ENCODE measurements at regions not wholly inside any gene's neighbourhood (a gene's known extent, or its start where the extent isn't known, plus 50 kb on each side); places are given as distances from the start of the nearest gene placed in this dataset.
"Not testable (repeated sequence)": the region's sequence is repeated elsewhere in the genome, so short reads cannot be mapped to it uniquely, and the experiment has no call there.

DNA sequence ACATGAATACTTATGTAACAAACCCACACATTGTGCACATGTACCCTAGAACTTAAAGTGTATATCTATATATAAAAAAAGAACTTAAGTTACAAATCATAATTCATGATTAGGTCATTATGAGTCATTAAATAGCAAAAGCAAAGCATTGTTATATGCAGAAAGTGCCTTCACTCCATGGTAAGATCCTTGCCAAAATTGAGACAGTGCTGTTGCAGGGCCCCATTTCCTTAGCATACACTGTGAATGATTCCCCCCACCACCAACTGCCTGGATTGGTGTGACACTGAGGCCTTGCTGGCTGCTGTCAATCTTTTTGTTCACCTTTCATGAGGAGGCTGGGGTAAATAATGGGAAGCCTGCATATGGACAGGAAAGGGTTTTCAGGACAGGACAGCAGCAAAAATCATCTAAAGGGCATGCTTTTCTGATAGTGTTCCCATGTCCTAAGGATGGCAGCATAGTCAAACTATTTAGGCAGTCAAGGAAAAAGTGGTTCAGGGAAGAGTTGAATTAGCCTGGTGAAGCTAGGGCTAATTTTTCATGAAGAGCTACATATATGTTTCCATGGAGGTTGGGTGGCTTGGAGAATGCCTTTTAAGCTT is 188.2 kb upstream of the ASCC3 start:
- H3K27ac Mint-ChIP-seq, result no peak overlapping the region
- H3K27me3 Mint-ChIP-seq, result no peaks in the 10 kb centered on the region
- H3K4me3 Mint-ChIP-seq, result no peak overlapping the region
- H3K4me1 Mint-ChIP-seq, result no peaks in the 10 kb centered on the region
- CTCF ChIA-PET, result no interaction called here
- H3K9me3 Mint-ChIP-seq, result peaks cover 27% of the 10 kb centered on the region
- DNase-seq, result no peak
- no peaks in the 10 kb centered on the region for H3K36me3 Mint-ChIP-seq

DNA sequence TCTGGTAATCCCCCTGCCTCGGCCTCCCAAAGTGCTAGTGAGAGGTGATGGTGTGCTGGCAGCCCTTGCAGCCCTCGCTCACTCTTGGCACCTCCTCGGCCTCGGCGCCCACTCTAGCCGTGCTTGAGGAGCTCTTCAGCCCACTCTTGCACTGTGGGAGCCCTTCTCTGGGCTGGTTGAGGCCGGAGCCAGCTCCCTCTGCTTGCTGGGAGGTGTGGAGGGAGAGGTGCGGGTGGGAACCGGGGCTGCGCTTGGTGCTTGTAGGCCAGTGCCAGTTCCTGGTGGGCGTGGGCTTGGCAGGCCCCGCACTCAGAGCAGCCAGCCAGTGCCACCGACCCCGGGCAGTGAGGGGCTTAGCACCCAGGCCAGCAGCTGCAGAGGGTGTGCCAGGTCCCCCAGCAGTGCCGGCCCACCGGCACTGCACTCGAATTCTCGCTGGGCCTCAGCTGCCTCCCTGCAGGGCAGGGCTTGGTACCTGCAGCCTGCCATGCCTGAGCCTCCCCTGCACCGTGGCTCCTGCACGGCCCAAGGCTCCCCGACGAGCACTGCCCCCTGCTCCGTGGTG is 189.0 kb upstream of the ASCC3 start:
- CTCF ChIA-PET, result no interaction called here
- Mint-ChIP-seq H3K27ac (no peak overlapping the region), H3K4me3 (no peak overlapping the region), H3K4me1 (no peaks in the 10 kb centered on the region), H3K27me3 (no peaks in the 10 kb centered on the region), H3K36me3 (no peaks in the 10 kb centered on the region), H3K9me3 (peaks cover 27% of the 10 kb centered on the region)
- no peak for DNase-seq

DNA sequence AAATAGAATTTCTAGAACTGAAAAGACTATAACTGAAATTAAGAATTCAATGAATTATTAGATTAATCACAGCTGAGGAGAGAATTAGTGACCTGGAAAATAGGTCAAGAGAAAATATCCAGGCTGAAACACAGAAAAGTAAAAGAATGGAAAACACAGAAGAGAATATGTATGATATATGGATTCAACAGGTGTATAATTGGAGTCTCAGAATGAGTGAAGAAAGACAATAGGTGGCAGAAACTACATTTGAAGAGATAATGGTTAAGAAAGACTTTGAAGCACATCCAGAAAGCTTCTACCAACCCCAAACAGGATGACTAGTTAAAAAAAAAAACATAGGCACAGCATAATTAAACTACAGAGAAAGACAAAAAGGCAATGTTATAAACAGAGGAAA is 196.2 kb upstream of the ASCC3 start:
- no peaks in the 10 kb centered on the region for H3K27me3 Mint-ChIP-seq
- no peak overlapping the region for H3K27ac Mint-ChIP-seq
- CTCF ChIA-PET, result no interaction called here
- no peaks in the 10 kb centered on the region for H3K9me3 Mint-ChIP-seq
- no peak for DNase-seq
- no peak overlapping the region for H3K4me3 Mint-ChIP-seq
- no peaks in the 10 kb centered on the region for H3K36me3 Mint-ChIP-seq
- H3K4me1 Mint-ChIP-seq, result no peaks in the 10 kb centered on the region

DNA sequence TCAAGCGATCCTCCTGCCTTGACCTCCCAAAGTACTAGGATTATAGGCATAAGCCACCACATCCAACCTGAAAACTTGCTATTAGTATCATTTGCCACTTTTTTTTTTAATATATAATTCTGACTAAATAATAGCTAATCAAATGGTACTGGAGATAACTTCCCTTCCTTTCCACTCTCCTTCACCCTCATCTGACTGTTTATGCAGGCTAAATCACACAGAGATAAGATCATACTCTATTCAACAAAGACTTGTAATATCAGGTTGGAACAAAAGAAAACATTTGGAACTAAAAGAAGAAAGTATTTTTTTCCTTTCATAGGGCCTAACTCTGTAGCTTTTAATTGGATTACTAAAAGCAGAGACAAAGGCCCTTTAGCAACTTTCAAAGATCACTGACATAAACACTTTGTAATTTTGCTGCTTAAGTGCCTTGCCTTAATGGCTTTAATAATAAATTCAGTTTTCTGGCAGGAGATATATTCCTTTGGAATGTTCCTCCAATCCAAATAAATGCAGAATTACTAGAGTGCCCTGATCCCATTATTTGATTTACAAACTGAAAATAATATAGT is 198.7 kb upstream of the ASCC3 start:
- DNase-seq, result no peak
- H3K4me3 Mint-ChIP-seq, result no peak overlapping the region
- no peak overlapping the region for H3K27ac Mint-ChIP-seq
- H3K9me3 Mint-ChIP-seq, result no peaks in the 10 kb centered on the region
- CTCF ChIA-PET, result no interaction called here
- H3K27me3 Mint-ChIP-seq, result no peaks in the 10 kb centered on the region
- no peaks in the 10 kb centered on the region for H3K4me1 Mint-ChIP-seq
- no peaks in the 10 kb centered on the region for H3K36me3 Mint-ChIP-seq

DNA sequence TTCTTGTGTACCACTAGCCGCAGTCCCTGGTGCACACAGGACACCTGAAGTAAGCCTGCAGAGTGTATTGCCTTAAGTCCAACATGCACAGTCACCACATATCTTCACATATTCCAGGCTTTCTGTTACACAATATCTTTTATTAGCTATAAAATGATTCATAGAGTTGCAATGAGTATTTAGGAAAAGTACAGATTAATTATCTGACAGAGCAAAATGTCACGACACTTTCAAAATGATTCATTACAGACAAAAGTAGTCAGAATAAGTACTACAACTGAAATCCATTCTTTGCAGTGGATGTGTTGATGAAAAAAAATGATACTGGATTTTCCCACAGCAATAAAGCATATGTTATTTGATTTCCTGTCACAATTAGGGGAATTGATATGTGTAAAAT is 199.5 kb upstream of the ASCC3 start:
- no peak for DNase-seq
- no peaks in the 10 kb centered on the region for H3K4me1 Mint-ChIP-seq
- no peaks in the 10 kb centered on the region for H3K27me3 Mint-ChIP-seq
- no peak overlapping the region for H3K27ac Mint-ChIP-seq
- no peak overlapping the region for H3K4me3 Mint-ChIP-seq
- H3K36me3 Mint-ChIP-seq, result no peaks in the 10 kb centered on the region
- H3K9me3 Mint-ChIP-seq, result no peaks in the 10 kb centered on the region
- CTCF ChIA-PET, result no interaction called here

DNA sequence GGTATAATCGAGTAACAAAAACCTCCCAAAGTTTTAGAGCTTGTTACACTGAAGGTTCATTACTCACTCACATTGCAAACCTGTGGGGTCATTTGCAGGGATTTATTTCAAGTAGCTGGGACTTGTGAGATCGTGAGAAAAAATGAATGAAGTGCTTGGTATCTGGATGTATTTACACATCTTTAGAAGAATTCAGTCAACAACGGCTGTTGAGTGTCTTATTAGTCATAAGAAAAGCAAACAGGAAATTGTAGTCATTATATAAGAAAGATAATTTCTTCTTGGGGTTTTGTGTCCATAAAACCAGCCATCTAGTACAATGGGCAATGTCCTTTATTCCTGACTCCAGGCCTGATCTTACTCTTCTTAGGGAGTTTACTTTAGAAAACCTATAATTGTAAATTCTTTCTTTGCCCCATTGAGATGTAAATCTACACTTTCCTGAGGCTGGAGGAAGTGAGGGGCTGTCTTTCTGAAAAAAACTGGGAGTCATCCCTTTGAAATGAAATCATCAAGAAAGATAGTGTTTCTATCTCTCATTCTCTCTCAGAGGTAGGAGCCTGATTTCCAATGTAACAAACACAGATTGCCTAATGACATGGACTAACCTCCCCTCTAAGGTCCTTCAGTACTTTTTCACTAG is 202.5 kb upstream of the ASCC3 start:
- CTCF ChIA-PET, result no interaction called here
- Mint-ChIP-seq H3K4me3 (no peak overlapping the region), H3K4me1 (no peaks in the 10 kb centered on the region), H3K27me3 (no peaks in the 10 kb centered on the region), H3K27ac (no peak overlapping the region), H3K9me3 (no peaks in the 10 kb centered on the region), H3K36me3 (no peaks in the 10 kb centered on the region)
- DNase-seq, result no peak

DNA sequence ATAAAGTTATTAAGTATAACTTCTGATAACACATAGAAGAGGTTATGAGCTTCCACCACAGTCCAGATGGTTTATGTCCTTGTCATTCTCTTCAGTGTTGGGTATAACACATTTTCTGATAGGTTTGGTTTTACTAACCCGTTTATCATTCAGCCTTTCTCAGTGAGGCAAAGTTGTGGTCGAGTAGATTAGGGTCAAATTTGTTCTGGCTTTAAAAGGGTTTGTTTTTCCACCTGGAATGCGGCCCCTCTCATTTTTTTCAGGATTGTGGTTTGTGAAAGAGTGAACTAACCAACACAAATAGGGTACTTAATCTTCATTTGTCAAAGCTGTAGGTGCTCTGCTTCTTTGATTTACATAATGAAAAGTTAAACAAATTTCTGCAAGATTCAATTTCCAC is 204.2 kb upstream of the ASCC3 start:
- Mint-ChIP-seq H3K4me3 (no peak overlapping the region), H3K9me3 (no peaks in the 10 kb centered on the region)
- CTCF ChIA-PET, result no interaction called here

DNA sequence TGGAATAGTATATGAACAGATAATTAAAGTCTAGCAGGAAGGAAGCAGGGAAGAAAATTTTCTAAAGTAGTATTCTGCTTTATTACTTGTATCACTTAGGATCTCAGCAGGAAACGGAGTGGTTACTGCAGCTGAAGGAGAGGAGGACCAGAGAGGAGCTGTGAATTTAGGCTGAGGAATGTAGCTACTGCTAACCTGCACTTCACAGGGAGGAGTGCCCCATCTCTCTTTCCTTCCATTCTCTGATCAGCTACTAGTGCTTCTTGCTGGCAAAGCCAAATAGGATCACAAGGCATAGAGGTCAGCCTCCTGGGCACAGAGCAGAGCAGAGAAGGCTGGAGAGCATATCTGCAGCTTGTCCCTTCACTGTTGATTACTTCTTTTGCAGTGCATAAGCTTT is 205.3 kb upstream of the ASCC3 start:
- no peak for DNase-seq
- no peaks in the 10 kb centered on the region for H3K36me3 Mint-ChIP-seq
- no peaks in the 10 kb centered on the region for H3K4me1 Mint-ChIP-seq
- H3K4me3 Mint-ChIP-seq, result no peak overlapping the region
- H3K27me3 Mint-ChIP-seq, result no peaks in the 10 kb centered on the region
- no peak overlapping the region for H3K27ac Mint-ChIP-seq
- CTCF ChIA-PET, result no interaction called here
- H3K9me3 Mint-ChIP-seq, result peaks cover 3% of the 10 kb centered on the region

More for the DNA sequence above, 204.2 kb upstream of the ASCC3 start:
- DNase-seq, result no peak
- Mint-ChIP-seq H3K27ac (no peak overlapping the region), H3K27me3 (no peaks in the 10 kb centered on the region), H3K36me3 (no peaks in the 10 kb centered on the region), H3K4me1 (no peaks in the 10 kb centered on the region)

DNA sequence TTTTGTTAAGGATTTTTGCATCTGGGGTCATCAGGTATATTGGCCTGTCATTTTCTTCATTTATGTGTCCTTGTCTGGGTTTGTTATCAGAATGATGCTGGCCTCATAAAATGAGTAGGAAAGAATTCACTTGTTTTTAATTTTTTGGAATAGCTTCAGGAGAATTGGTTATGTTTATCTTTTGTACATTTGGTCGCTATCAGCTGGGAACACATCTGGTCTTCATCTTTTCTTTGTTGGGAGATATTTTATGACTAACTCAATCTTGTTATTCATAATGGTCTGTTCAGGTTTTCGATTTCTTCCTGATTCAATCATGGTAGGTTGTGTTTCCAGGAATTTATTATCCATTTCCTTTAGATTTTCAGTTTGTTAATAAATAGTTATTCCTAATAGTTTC is 207.5 kb upstream of the ASCC3 start:
- CTCF ChIA-PET, result no interaction called here
- H3K4me3 Mint-ChIP-seq, result no peak overlapping the region
- DNase-seq, result no peak
- H3K9me3 Mint-ChIP-seq, result peaks cover 3% of the 10 kb centered on the region
- H3K27me3 Mint-ChIP-seq, result no peaks in the 10 kb centered on the region
- H3K4me1 Mint-ChIP-seq, result no peaks in the 10 kb centered on the region
- H3K27ac Mint-ChIP-seq, result no peak overlapping the region
- no peaks in the 10 kb centered on the region for H3K36me3 Mint-ChIP-seq

DNA sequence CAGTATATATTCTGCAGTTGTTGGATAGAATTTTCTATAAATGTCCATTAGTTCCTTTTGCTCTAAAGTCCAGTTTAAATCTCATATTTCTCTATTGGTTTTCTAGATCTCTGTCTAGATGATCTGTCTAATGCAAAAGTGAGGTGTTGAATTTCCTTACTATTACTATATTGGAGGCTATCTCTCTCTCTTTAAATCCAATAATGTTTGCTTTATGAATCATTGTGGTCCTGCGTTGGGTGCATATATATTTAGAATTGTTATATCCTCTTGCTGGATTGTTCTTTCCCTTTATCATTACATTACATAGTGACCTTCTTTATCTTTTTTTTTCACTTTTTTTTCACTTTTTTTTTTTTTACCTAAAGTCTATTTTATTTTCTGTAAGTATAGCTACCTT is 208.5 kb upstream of the ASCC3 start:
- no peak overlapping the region for H3K4me3 Mint-ChIP-seq

DNA sequence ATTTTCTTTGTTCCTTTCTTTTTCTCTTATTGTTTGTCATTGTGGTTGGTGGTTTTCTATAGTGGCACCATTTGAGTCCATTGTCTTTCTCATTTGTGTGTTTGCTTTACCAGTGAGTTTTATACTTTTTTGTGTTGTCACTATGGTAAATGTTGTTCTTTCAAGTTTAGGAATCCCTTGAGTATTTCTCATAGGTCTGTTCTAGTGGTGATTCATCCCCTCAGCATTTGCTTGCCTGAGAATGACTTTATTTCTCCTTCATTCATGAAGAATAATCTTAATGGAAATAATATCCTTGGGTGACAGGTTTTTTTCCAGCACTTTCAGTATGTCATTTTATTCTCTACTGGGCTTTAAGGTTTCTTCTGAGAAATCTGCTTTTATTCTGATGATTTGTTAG is 209.2 kb upstream of the ASCC3 start:
- H3K27me3 Mint-ChIP-seq, result no peaks in the 10 kb centered on the region
- H3K36me3 Mint-ChIP-seq, result no peaks in the 10 kb centered on the region
- CTCF ChIA-PET, result no interaction called here
- no peak overlapping the region for H3K4me3 Mint-ChIP-seq
- peaks cover 3% of the 10 kb centered on the region for H3K9me3 Mint-ChIP-seq
- no peak for DNase-seq
- no peak overlapping the region for H3K27ac Mint-ChIP-seq
- H3K4me1 Mint-ChIP-seq, result no peaks in the 10 kb centered on the region

More for the DNA sequence above, 208.5 kb upstream of the ASCC3 start:
- peaks cover 3% of the 10 kb centered on the region for H3K9me3 Mint-ChIP-seq
- H3K4me1 Mint-ChIP-seq, result no peaks in the 10 kb centered on the region
- CTCF ChIA-PET, result no interaction called here
- no peak for DNase-seq
- no peaks in the 10 kb centered on the region for H3K27me3 Mint-ChIP-seq
- no peaks in the 10 kb centered on the region for H3K36me3 Mint-ChIP-seq
- no peak overlapping the region for H3K27ac Mint-ChIP-seq

DNA sequence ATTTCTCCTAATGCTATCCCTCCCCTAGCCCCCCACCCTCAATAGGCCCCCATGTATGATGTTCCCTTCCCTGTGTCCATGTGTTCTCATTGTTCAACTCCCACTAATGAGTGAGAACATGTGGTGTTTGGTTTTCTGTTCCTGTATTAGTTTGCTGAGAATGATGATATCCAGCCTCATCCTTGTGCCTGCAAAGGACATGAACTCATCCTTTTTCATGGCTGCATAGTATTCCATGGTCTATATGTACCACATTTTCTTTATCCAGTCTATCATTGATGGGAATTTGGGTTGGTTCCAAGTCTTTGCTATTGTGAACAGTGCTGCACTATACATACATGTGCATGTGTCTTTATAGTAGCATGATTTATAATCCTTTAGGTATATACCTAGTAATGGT is 217.5 kb upstream of the ASCC3 start:
- H3K27me3 Mint-ChIP-seq, H3K27ac Mint-ChIP-seq, CTCF ChIA-PET, H3K9me3 Mint-ChIP-seq, H3K36me3 Mint-ChIP-seq, H3K4me1 Mint-ChIP-seq, H3K4me3 Mint-ChIP-seq, DNase-seq: not testable (repeated sequence)

DNA sequence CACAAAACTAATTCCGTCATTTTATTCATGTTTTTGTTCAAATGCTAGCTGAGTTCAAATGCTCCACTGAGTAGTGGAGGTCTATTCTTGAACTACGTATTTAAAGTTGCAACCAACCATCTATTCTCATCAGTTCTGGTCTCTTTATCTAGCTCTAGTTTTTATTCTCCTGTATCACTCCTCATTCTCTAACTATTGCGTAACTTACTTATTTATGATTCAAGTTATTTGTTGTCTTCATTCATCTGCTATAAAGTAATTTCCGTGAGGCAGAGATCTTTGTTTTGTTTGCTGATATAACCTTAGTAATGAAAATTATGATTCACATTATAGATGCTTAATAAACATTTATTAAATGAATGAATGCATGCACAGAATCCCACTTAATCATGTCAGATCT is 221.6 kb upstream of the ASCC3 start:
- Mint-ChIP-seq H3K9me3 (peaks cover 3% of the 10 kb centered on the region), H3K4me3 (no peak overlapping the region), H3K36me3 (no peaks in the 10 kb centered on the region), H3K27me3 (no peaks in the 10 kb centered on the region), H3K27ac (no peak overlapping the region), H3K4me1 (no peaks in the 10 kb centered on the region)
- no peak for DNase-seq
- CTCF ChIA-PET, result no interaction called here

DNA sequence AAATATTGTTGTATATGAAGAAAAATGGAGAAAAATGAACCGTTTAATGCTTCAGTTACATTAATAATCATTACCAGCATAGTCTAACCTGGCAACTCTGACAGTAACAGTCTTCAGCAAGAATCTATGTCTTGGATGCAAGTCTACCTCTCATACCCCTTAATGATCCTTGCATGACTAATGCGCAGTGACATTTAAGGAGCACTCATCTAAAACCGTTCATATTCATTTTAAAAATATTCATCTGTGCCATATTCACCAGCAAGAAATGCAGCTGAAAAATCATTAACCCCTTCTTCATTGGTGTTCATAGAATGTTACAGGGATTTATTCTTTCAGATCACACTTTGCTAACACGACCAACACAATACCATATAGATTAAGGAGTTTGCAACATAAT is 227.2 kb upstream of the ASCC3 start:
- Mint-ChIP-seq H3K9me3 (no peaks in the 10 kb centered on the region), H3K27me3 (no peaks in the 10 kb centered on the region)
- CTCF ChIA-PET, result no interaction called here

DNA sequence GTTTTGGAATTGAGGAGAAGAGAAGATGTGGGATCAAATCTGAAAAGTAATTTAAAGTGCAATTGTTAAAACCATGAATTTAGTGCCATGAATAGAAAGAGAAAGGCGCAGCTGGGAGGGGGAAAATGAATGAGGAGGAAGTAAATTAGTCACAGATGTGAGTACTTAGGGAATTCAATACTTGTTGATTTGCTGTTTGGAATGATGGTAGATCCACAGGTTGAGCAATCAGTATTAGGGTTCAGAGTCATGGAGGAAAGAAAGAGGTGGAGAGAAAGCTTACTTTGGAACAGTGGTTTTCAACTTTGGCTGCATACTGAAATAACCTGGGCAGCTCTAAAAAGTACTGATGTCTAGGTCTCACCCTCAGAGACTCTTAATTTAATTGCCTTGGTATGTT is 229.7 kb upstream of the ASCC3 start:
- no peaks in the 10 kb centered on the region for H3K9me3 Mint-ChIP-seq
- H3K27ac Mint-ChIP-seq, result no peak overlapping the region
- H3K27me3 Mint-ChIP-seq, result no peaks in the 10 kb centered on the region
- CTCF ChIA-PET, result no interaction called here
- DNase-seq, result no peak
- no peaks in the 10 kb centered on the region for H3K36me3 Mint-ChIP-seq
- H3K4me3 Mint-ChIP-seq, result no peak overlapping the region
- no peaks in the 10 kb centered on the region for H3K4me1 Mint-ChIP-seq

More for the DNA sequence above, 227.2 kb upstream of the ASCC3 start:
- no peaks in the 10 kb centered on the region for H3K4me1 Mint-ChIP-seq
- H3K27ac Mint-ChIP-seq, result no peak overlapping the region
- no peak overlapping the region for H3K4me3 Mint-ChIP-seq
- H3K36me3 Mint-ChIP-seq, result no peaks in the 10 kb centered on the region
- DNase-seq, result no peak
